Fibroblast of lung (primary cell): ENCODE measurements at regions not wholly inside any gene's neighbourhood (a gene's known extent, or its start where the extent isn't known, plus 50 kb on each side); places are given as distances from the start of the nearest gene placed in this dataset.

Experiments
- CTCF ChIP-seq, 2 donors: IDR thresholded peaks in 1 of 2; conservative IDR thresholded peaks in 1 of 2; 1 replicate in 1 of 2; 2 replicates in 1 of 2; pipeline ENCODE4 v1.5.1; 2011 to 2012; ENCODE audit warnings: low read length in 2 of 2, control low read depth in 1 of 2, inconsistent platforms in 1 of 2, low read depth in 1 of 2, mild to moderate bottlenecking in 1 of 2
- EZH2 ChIP-seq: IDR thresholded peaks from 2 replicates; pipeline ENCODE4 v1.5.1; 2012; ENCODE audit warnings: low read length, control low read depth, mild to moderate bottlenecking; ENCODE audit errors: missing control alignments

- TF ChIP-seq CTCF (conservative IDR thresholded peaks at IDR 0.05 in 1 of 2, IDR thresholded peaks at IDR 0.05 in 1 of 2; ENCODE audit: low read depth in 1 of 2, low read length in 2 of 2), result no peak
- TF ChIP-seq EZH2, result no peak
Measured at GRCh38 chr22:49147617-49148175, 680.0 kb downstream of the BRD1 start.
